Liver (tissue), 3 donors: ENCODE measurements at regions not wholly inside any gene's neighbourhood (a gene's known extent, or its start where the extent isn't known, plus 50 kb on each side); places are given as distances from the start of the nearest gene placed in this dataset.

Experiments
- ATF3 ChIP-seq: IDR thresholded peaks from 2 replicates; pipeline ENCODE4 v1.6.1; 2016; ENCODE audit warnings: antibody characterized with exemption
- CTCF ChIP-seq: fragments of 150-350 bp; IDR thresholded peaks from 2 replicates; pipeline ENCODE4 v1.5.1; 2017; ENCODE audit warnings: improper control_type of control experiment, low read depth, low read length; ENCODE audit not compliant: missing input control
- FOXA1 ChIP-seq: IDR thresholded peaks from 2 replicates; pipeline ENCODE4 v1.6.1; 2016; ENCODE audit warnings: antibody characterized with exemption
- GABPA ChIP-seq, 2 donors: IDR thresholded peaks in 1 of 2; conservative IDR thresholded peaks in 1 of 2; 2 replicates each; pipeline ENCODE4 v1.6.1; 2016; ENCODE audit warnings: antibody characterized with exemption in 2 of 2, mild to moderate bottlenecking in 1 of 2, moderate library complexity in 1 of 2
- JUND ChIP-seq, 2 donors: IDR thresholded peaks; 2 replicates each; pipeline ENCODE4 v1.6.1; 2016; ENCODE audit warnings: antibody characterized with exemption in 2 of 2
- MAX ChIP-seq: IDR thresholded peaks from 2 replicates; pipeline ENCODE4 v1.6.1; 2016; ENCODE audit warnings: antibody characterized with exemption
- RAD21 ChIP-seq, 2 donors: IDR thresholded peaks; 2 replicates each; pipeline ENCODE4 v1.6.1; 2016; ENCODE audit warnings: antibody characterized with exemption in 2 of 2, mild to moderate bottlenecking in 2 of 2
- REST ChIP-seq: IDR thresholded peaks from 2 replicates; pipeline ENCODE4 v1.6.1; 2016; ENCODE audit warnings: antibody characterized with exemption, mild to moderate bottlenecking
- RXRA ChIP-seq, 2 donors: IDR thresholded peaks; 2 replicates each; pipeline ENCODE4 v1.6.1; 2017 to 2018; ENCODE audit warnings: antibody characterized with exemption in 2 of 2, mild to moderate bottlenecking in 1 of 2
- SP1 ChIP-seq: IDR thresholded peaks from 2 replicates; pipeline ENCODE4 v1.6.1; 2018; ENCODE audit warnings: antibody characterized with exemption, mild to moderate bottlenecking
- TAF1 ChIP-seq: conservative IDR thresholded peaks from 2 replicates; pipeline ENCODE4 v1.6.1; 2016; ENCODE audit warnings: antibody characterized with exemption, mild to moderate bottlenecking
- donor health status: healthy.
- donor health status: healthy.

GRCh38 chr6:142530566-142530965, 228.8 kb downstream of the ADGRG6 start:
- TF ChIP-seq CTCF (no peak), TAF1 (no peak), MAX (no peak), GABPA (IDR thresholded peaks at IDR 0.05 in 1 of 2, conservative IDR thresholded peaks at IDR 0.05 in 1 of 2) (no peak), RAD21 (IDR thresholded peaks at IDR 0.05) (no peak), SP1 (no peak), FOXA1 (no peak), REST (no peak), ATF3 (no peak), JUND (IDR thresholded peaks at IDR 0.05) (no peak), RXRA (IDR thresholded peaks at IDR 0.05) (no peak)
